ENCODE measurements at regions not wholly inside any gene's neighbourhood (a gene's known extent, or its start where the extent isn't known, plus 50 kb on each side); places are given as distances from the start of the nearest gene placed in this dataset.

DNA sequence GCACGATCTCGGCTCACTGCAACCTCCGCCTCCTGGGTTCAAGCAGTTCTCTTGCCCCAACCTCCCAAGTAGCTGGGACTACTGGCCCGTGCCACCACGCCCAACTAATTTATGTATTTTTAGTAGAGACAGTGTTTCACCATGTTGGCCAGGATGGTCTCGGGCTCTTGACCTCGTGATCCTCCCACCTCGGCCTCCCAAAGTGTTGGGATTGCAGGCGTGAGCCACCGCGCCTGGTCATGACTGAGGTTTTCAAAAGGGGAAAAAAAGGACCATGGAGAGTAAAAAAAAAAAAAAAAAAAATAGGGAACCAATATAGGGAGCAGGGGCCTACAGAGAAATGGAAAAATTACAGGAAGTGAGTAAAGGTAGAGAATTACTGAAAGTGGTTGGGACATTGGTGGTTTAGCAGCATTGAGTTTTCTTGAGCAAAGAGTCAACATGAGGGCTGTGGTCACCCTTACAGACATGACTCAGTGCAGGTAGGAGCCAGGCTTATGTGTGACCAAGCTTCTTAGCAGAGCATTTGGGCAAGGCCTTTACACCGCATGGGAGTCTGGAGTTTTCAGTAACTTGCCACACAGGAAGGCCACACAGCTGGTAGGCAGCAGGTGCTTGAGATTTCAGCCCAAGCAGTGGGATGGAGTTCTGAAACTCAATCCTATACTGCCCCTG is 447.3 kb downstream of the HS3ST3B1 start:
- Histone ChIP-seq H3K4me3 (ENCODE audit: low read depth, low read length) (no peak overlapping the region), H3K27me3 (replicated peaks) (no peaks in the 10 kb centered on the region), H3K36me3 (replicated peaks) (no peaks in the 10 kb centered on the region), H3K27ac (no peak overlapping the region)
- in situ Hi-C loops (cut with HindIII; ENCODE audit: low pct_ligation_motif_present, low sequenced_read_pairs), result no loop called here
- no peak for DNase-seq
- TF ChIP-seq, protein P1, sequence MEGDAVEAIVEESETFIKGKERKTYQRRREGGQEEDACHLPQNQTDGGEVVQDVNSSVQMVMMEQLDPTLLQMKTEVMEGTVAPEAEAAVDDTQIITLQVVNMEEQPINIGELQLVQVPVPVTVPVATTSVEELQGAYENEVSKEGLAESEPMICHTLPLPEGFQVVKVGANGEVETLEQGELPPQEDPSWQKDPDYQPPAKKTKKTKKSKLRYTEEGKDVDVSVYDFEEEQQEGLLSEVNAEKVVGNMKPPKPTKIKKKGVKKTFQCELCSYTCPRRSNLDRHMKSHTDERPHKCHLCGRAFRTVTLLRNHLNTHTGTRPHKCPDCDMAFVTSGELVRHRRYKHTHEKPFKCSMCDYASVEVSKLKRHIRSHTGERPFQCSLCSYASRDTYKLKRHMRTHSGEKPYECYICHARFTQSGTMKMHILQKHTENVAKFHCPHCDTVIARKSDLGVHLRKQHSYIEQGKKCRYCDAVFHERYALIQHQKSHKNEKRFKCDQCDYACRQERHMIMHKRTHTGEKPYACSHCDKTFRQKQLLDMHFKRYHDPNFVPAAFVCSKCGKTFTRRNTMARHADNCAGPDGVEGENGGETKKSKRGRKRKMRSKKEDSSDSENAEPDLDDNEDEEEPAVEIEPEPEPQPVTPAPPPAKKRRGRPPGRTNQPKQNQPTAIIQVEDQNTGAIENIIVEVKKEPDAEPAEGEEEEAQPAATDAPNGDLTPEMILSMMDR (IDR thresholded peaks at IDR 0.05; ENCODE audit: low read depth, low read length, missing control alignments), result no peak

DNA sequence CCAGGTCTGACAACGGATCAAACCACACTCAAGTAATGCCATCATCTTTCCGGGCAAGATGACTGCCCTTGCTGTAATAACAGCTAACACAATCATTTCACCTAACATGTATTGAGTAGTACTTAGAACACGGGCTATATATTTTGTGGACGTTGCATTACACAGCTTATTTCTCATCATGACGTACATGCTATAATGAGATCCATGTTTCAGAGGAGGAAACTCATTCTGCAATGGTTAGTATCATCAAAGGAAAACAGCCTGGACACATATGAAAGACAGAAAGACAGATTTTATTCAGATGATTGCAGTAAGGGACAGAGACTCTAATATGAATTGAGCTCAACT is 446.7 kb downstream of the HS3ST3B1 start:
- H3K36me3 ChIP-seq (replicated peaks), result no peaks in the 10 kb centered on the region
- H3K4me3 ChIP-seq (ENCODE audit: low read depth, low read length), result no peak overlapping the region
- TF ChIP-seq, protein P1 (IDR thresholded peaks at IDR 0.05; ENCODE audit: low read depth, low read length, missing control alignments), result no peak
- DNase-seq, result no peak
- in situ Hi-C loops (cut with HindIII; ENCODE audit: low pct_ligation_motif_present, low sequenced_read_pairs), result no loop called here
- no peaks in the 10 kb centered on the region for H3K27me3 ChIP-seq (replicated peaks)
- H3K27ac ChIP-seq, result no peak overlapping the region

DNA sequence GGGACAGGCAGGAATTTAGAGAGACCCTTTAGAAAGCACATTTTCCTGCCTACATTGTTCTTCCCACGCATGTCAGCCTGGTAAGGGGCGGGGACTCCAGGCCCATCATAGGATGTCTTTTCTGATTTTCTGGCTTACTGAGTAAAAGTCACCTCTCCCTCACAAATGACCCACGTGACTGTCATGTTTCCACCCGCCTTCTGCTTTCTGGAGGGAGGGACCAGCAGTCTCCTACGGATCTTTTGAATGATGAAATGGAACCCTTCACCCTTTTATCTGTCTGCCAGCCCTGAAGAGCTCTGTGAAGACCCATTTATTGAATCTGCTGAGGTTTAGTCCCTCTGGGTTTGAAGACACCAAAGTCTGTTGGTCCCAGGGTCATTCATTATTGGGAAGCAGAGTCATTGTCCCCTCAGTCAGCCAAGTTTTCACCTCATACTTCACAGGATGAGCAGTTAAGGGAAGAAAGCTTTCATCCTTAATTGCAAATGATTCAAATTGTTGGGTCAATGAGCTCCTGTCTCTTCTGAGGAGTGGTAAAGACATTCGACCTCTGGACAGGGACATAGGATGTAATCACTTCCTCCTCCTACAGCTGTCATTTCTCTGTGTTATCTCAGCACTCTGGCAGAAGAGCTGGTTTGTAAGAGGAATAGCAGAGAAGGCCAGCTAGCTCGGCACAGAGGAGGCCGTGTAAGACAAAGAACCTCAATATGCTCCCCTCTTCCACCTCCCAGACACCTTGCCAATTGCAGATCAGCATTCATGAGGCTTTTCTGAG is 446.1 kb downstream of the HS3ST3B1 start:
- Histone ChIP-seq H3K27ac (no peak overlapping the region), H3K36me3 (replicated peaks) (no peaks in the 10 kb centered on the region), H3K4me3 (ENCODE audit: low read depth, low read length) (no peak overlapping the region), H3K27me3 (replicated peaks) (no peaks in the 10 kb centered on the region)
- in situ Hi-C loops (cut with HindIII; ENCODE audit: low pct_ligation_motif_present, low sequenced_read_pairs), result no loop called here
- TF ChIP-seq, protein P1 (IDR thresholded peaks at IDR 0.05; ENCODE audit: low read depth, low read length, missing control alignments), result no peak
- no peak for DNase-seq

DNA sequence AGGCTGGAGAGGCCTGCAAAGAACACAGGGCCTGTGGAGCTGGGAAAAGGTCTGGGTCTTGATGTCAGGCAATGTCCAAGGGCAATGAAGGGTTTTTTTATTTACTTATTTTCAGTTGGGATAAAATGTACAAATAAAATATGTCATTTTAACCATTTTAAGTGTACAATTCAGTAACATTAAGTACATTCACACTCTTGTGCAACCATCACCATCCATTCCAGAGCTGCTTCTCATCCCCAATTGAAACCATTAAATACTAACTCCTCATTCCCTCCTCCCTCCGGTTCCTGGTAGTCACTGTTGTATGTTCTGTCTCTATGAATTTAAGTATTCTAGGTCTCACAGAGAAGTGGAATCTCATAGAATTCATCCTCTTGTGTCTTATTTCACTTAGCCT is 444.7 kb downstream of the HS3ST3B1 start:
- H3K36me3 ChIP-seq (replicated peaks), result no peaks in the 10 kb centered on the region
- H3K27ac ChIP-seq, result peak overlapping the region; percentile 69
- H3K4me3 ChIP-seq (ENCODE audit: low read depth, low read length), result no peak overlapping the region
- TF ChIP-seq, protein P1 (IDR thresholded peaks at IDR 0.05; ENCODE audit: low read depth, low read length, missing control alignments), result no peak
- no peaks in the 10 kb centered on the region for H3K27me3 ChIP-seq (replicated peaks)
- DNase-seq, result peak; percentile 22
- in situ Hi-C loops (cut with HindIII; ENCODE audit: low pct_ligation_motif_present, low sequenced_read_pairs), result no loop called here

DNA sequence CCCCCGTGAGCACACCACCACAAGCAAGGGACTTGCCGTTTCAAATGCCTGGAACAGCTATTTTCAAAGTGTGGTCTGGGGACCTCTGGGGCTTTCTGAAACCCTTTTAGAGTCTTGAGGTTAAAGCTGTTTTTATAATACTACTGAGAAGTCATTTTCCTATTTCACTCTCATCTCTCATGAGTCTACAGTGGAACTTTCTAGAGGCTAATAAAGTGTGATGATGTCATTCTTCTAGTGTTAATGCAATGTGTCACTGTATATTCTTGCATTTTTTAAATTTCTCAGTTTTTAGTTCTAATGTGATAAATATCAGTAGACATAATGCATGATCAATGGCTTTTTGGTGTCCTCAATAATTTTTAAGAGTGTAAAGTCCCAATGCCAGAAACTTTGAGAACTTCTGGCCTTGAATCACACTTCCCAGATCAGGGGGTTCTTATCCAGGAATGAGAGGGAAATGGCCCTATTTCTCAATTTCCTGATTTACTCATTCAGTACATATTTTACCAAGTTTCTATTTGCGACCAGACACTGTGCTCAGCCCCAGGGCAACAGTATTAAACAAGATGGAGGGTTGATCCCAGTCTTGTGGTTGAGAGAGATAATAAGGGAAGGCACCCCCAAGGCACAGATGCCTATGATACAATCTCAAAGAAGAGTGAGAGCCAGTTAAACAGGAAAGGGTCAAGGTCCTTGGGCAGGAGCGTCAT is 444.0 kb downstream of the HS3ST3B1 start:
- H3K27me3 ChIP-seq (replicated peaks), result no peaks in the 10 kb centered on the region
- H3K4me3 ChIP-seq (ENCODE audit: low read depth, low read length), result no peak overlapping the region
- in situ Hi-C loops (cut with HindIII; ENCODE audit: low pct_ligation_motif_present, low sequenced_read_pairs), result no loop called here
- no peaks in the 10 kb centered on the region for H3K36me3 ChIP-seq (replicated peaks)
- TF ChIP-seq, protein P1 (IDR thresholded peaks at IDR 0.05; ENCODE audit: low read depth, low read length, missing control alignments), result no peak
- peak; percentile 39 for DNase-seq
- peak overlapping the region; percentile 69 for H3K27ac ChIP-seq
